ENCODE measurements at regions not wholly inside any gene's neighbourhood (a gene's known extent, or its start where the extent isn't known, plus 50 kb on each side); places are given as distances from the start of the nearest gene placed in this dataset.

DNA sequence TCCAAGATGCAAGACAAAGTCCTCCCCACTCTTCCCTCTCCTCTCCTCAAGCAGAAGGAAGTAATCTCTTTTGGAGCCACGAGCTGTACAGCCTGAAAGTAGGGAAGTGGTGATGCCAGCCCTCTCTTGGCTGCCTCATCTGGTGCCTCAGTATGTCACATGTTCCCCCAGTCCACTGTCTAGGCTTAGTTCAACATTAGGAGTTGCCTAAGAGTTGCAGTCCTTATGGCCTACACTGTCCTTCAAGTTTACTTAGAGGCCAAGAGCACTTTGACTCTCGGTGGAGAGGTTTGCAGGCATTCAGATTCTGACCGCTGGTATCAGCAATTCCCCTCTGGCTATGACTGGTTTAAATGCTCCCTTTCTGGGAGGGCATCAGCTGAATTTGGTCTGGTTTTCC, 735.6 kb downstream of the GLUD2 start:
- TF ChIP-seq, protein P1, sequence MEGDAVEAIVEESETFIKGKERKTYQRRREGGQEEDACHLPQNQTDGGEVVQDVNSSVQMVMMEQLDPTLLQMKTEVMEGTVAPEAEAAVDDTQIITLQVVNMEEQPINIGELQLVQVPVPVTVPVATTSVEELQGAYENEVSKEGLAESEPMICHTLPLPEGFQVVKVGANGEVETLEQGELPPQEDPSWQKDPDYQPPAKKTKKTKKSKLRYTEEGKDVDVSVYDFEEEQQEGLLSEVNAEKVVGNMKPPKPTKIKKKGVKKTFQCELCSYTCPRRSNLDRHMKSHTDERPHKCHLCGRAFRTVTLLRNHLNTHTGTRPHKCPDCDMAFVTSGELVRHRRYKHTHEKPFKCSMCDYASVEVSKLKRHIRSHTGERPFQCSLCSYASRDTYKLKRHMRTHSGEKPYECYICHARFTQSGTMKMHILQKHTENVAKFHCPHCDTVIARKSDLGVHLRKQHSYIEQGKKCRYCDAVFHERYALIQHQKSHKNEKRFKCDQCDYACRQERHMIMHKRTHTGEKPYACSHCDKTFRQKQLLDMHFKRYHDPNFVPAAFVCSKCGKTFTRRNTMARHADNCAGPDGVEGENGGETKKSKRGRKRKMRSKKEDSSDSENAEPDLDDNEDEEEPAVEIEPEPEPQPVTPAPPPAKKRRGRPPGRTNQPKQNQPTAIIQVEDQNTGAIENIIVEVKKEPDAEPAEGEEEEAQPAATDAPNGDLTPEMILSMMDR (IDR thresholded peaks at IDR 0.05): no peak
- TF ChIP-seq TCF7L2 (IDR thresholded peaks at IDR 0.05; ENCODE audit: low read depth, low read length) (no peak), SIN3A (IDR thresholded peaks at IDR 0.05; ENCODE audit: borderline replicate concordance, insufficient read depth, low read depth, low read length) (no peak)

All from Panc1 (cell line).